T-helper 1 cell treated with Interleukin-12 subunit alpha and Interleukin-12 subunit beta and Interleukin-4 antibody, amounts not matched to agents 30 ng/mL and 1 ng/mL, for 36 hours (primary cell): ENCODE measurements at regions not wholly inside any gene's neighbourhood (a gene's known extent, or its start where the extent isn't known, plus 50 kb on each side); places are given as distances from the start of the nearest gene placed in this dataset.

Source experiments
- intact Hi-C: fragments of 100-400 bp; cut with micrococcal nuclease; formaldehyde crosslinking; loops from one replicate; pipeline ENCODE4 v1.15.1; 2024

- intact Hi-C loops, result no loop called here
These were observed 519.3 kb downstream of the ELAVL2 start for GRCh38 chr9:23306731-23307130.

- intact Hi-C loops, result no loop called here
These were observed 518.1 kb downstream of the ELAVL2 start for GRCh38 chr9:23307731-23308513.

- intact Hi-C loops, result loop anchor here (10.0 kb wide), 1 partner anchor 65 kb away; no protein-coding TSS in a partner anchor
These were observed 516.2 kb downstream of the ELAVL2 start for GRCh38 chr9:23309800-23310199.

GRCh38 chr9:23314247-23314646 is 511.8 kb downstream of the ELAVL2 start:
- intact Hi-C loops, result loop anchor here (10.0 kb wide), 1 partner anchor 61 kb away; no protein-coding TSS in a partner anchor

- intact Hi-C loops, result loop anchor here (10.0 kb wide), 1 partner anchor 56 kb away; no protein-coding TSS in a partner anchor
These were observed 506.9 kb downstream of the ELAVL2 start for GRCh38 chr9:23319092-23319491.

- intact Hi-C loops, result no loop called here
These were observed 505.0 kb downstream of the ELAVL2 start for GRCh38 chr9:23321049-23321448.

GRCh38 chr9:23322392-23322791 is 503.6 kb downstream of the ELAVL2 start:
- intact Hi-C loops, result no loop called here

- intact Hi-C loops, result no loop called here
These were observed 501.5 kb downstream of the ELAVL2 start for GRCh38 chr9:23324511-23324910.

- intact Hi-C loops, result no loop called here
These were observed 499.4 kb downstream of the ELAVL2 start for GRCh38 chr9:23326597-23326996.

- intact Hi-C loops, result no loop called here
These were observed 484.7 kb downstream of the ELAVL2 start for GRCh38 chr9:23341346-23341745.

GRCh38 chr9:23342291-23342690 is 483.7 kb downstream of the ELAVL2 start:
- intact Hi-C loops, result no loop called here

- intact Hi-C loops, result no loop called here
These were observed 482.8 kb downstream of the ELAVL2 start for GRCh38 chr9:23343226-23343625.

- intact Hi-C loops, result no loop called here
These were observed 464.9 kb downstream of the ELAVL2 start for GRCh38 chr9:23361096-23361495.

GRCh38 chr9:23372703-23373102 is 453.3 kb downstream of the ELAVL2 start:
- intact Hi-C loops, result loop anchor here (10.0 kb wide), 1 partner anchor 58 kb away; no protein-coding TSS in a partner anchor

- intact Hi-C loops, result loop anchor here (10.0 kb wide), 1 partner anchor 61 kb away; no protein-coding TSS in a partner anchor
These were observed 450.5 kb downstream of the ELAVL2 start for GRCh38 chr9:23375511-23375910.

GRCh38 chr9:23379842-23380241 is 446.2 kb downstream of the ELAVL2 start:
- intact Hi-C loops, result loop anchor here (10.0 kb wide), 1 partner anchor 65 kb away; no protein-coding TSS in a partner anchor

GRCh38 chr9:23380821-23381220 is 445.2 kb downstream of the ELAVL2 start:
- intact Hi-C loops, result no loop called here

- intact Hi-C loops, result no loop called here
These were observed 443.6 kb downstream of the ELAVL2 start for GRCh38 chr9:23382418-23382817.

- intact Hi-C loops, result no loop called here
These were observed 431.9 kb downstream of the ELAVL2 start for GRCh38 chr9:23394189-23394588.

- intact Hi-C loops, result no loop called here
These were observed 417.2 kb downstream of the ELAVL2 start for GRCh38 chr9:23408874-23409273.

GRCh38 chr9:23412046-23412445 is 414.0 kb downstream of the ELAVL2 start:
- intact Hi-C loops, result no loop called here

GRCh38 chr9:23412458-23412857 is 413.6 kb downstream of the ELAVL2 start:
- intact Hi-C loops, result no loop called here

- intact Hi-C loops, result no loop called here
These were observed 412.5 kb downstream of the ELAVL2 start for GRCh38 chr9:23413541-23413940.
